ENCODE measurements at regions not wholly inside any gene's neighbourhood (a gene's known extent, or its start where the extent isn't known, plus 50 kb on each side); places are given as distances from the start of the nearest gene placed in this dataset.

GRCh38 chr11:109853156-109853776 lies 239.9 kb upstream of the ZC3H12C start:
- peak; percentile 20 to 40 (median 26) for DNase-seq (ENCODE audit: low read depth in 4 of 4, low spot score in 3 of 4)

GRCh38 chr11:109854731-109855130 lies 238.5 kb upstream of the ZC3H12C start:
- no peak for DNase-seq (ENCODE audit: low read depth in 4 of 4, low spot score in 3 of 4)

- DNase-seq (ENCODE audit: low read depth in 4 of 4, low spot score in 3 of 4), result no peak
These were observed 236.3 kb upstream of the ZC3H12C start for GRCh38 chr11:109856928-109857327.

- DNase-seq (ENCODE audit: low read depth in 4 of 4, low spot score in 3 of 4), result no peak
These were observed 235.6 kb upstream of the ZC3H12C start for GRCh38 chr11:109857637-109858036.

GRCh38 chr11:109858152-109858551 lies 235.0 kb upstream of the ZC3H12C start:
- no peak for DNase-seq (ENCODE audit: low read depth in 4 of 4, low spot score in 3 of 4)

- no peak for DNase-seq (ENCODE audit: low read depth in 4 of 4, low spot score in 3 of 4)
These were observed 234.0 kb upstream of the ZC3H12C start for GRCh38 chr11:109859045-109859724.

- DNase-seq (ENCODE audit: low read depth in 4 of 4, low spot score in 3 of 4), result no peak
These were observed 230.4 kb upstream of the ZC3H12C start for GRCh38 chr11:109862835-109863234.

GRCh38 chr11:109864151-109864661 lies 229.0 kb upstream of the ZC3H12C start:
- no peak for DNase-seq (ENCODE audit: low read depth in 4 of 4, low spot score in 3 of 4)

- no peak for DNase-seq (ENCODE audit: low read depth in 4 of 4, low spot score in 3 of 4)
These were observed 228.2 kb upstream of the ZC3H12C start for GRCh38 chr11:109864834-109865547.

GRCh38 chr11:109865548-109866186 lies 227.5 kb upstream of the ZC3H12C start:
- DNase-seq (ENCODE audit: low read depth in 4 of 4, low spot score in 3 of 4), result no peak

- DNase-seq (ENCODE audit: low read depth in 4 of 4, low spot score in 3 of 4), result no peak
These were observed 225.4 kb upstream of the ZC3H12C start for GRCh38 chr11:109867784-109868183.

GRCh38 chr11:109869536-109869935 lies 223.7 kb upstream of the ZC3H12C start:
- no peak for DNase-seq (ENCODE audit: low read depth in 4 of 4, low spot score in 3 of 4)

- no peak for DNase-seq (ENCODE audit: low read depth in 4 of 4, low spot score in 3 of 4)
These were observed 222.9 kb upstream of the ZC3H12C start for GRCh38 chr11:109870297-109870696.

GRCh38 chr11:109877043-109877442 lies 216.1 kb upstream of the ZC3H12C start:
- no peak for DNase-seq (ENCODE audit: low read depth in 4 of 4, low spot score in 3 of 4)

GRCh38 chr11:109884501-109884900 lies 208.7 kb upstream of the ZC3H12C start:
- no peak for DNase-seq (ENCODE audit: low read depth in 4 of 4, low spot score in 3 of 4)

- DNase-seq (ENCODE audit: low read depth in 4 of 4, low spot score in 3 of 4), result no peak
These were observed 208.2 kb upstream of the ZC3H12C start for GRCh38 chr11:109885006-109885405.

GRCh38 chr11:109892321-109892794 lies 200.8 kb upstream of the ZC3H12C start:
- no peak for DNase-seq (ENCODE audit: low read depth in 4 of 4, low spot score in 3 of 4)

- no peak for DNase-seq (ENCODE audit: low read depth in 4 of 4, low spot score in 3 of 4)
These were observed 198.9 kb upstream of the ZC3H12C start for GRCh38 chr11:109894242-109894641.

- DNase-seq (ENCODE audit: low read depth in 4 of 4, low spot score in 3 of 4), result no peak
These were observed 194.6 kb upstream of the ZC3H12C start for GRCh38 chr11:109898592-109898991.

- no peak for DNase-seq (ENCODE audit: low read depth in 4 of 4, low spot score in 3 of 4)
These were observed 190.3 kb upstream of the ZC3H12C start for GRCh38 chr11:109902764-109903433.

All from right renal pelvis (tissue), 4 donors.